K562 (cell line): ENCODE measurements at regions not wholly inside any gene's neighbourhood (a gene's known extent, or its start where the extent isn't known, plus 50 kb on each side); places are given as distances from the start of the nearest gene placed in this dataset.

Experiments used
- FIP1L1 ChIP-seq: fragments of 200-400 bp; formaldehyde crosslinking; IDR thresholded peaks from 2 replicates; pipeline ENCODE4 v1.6.1; 2018; ENCODE audit warnings: mild to moderate bottlenecking, low read depth, low read length; ENCODE audit not compliant: poor library complexity, severe bottlenecking
- FOXJ3 ChIP-seq: sonication (generic); formaldehyde crosslinking; IDR thresholded peaks from 2 replicates; pipeline ENCODE4 v1.4.0; 2020; ENCODE audit warnings: mild to moderate bottlenecking, missing genetic modification reagents
- FOXK2 ChIP-seq, 2 experiments: fragments of 450-650 bp; IDR thresholded peaks in 1 of 2; conservative IDR thresholded peaks in 1 of 2; 2 replicates each; pipeline ENCODE4 v1.6.1; 2016; ENCODE audit warnings: low read depth in 2 of 2, mild to moderate bottlenecking in 1 of 2
- FOXM1 ChIP-seq, 2 experiments: fragments of 450-650 bp in 1 of 2; sonication (generic) in 1 of 2; formaldehyde crosslinking in 1 of 2; IDR thresholded peaks; 2 replicates each; pipeline versions ENCODE4 v1.6.1 to v1.9.0; 2017 to 2022; ENCODE audit warnings: low read depth in 2 of 2, mild to moderate bottlenecking in 2 of 2, missing genetic modification reagents in 1 of 2, moderate library complexity in 1 of 2
- GTF2B ChIP-seq: IDR thresholded peaks from 2 replicates; pipeline ENCODE4 v1.6.1; 2011; ENCODE audit not compliant: insufficient read length; ENCODE audit errors: extremely low read depth
- MITF ChIP-seq: IDR thresholded peaks from 2 replicates; pipeline ENCODE4 v1.6.1; 2014; ENCODE audit warnings: antibody characterized with exemption
- OTX1 ChIP-seq: fragments of 450-650 bp; formaldehyde crosslinking; IDR thresholded peaks from 2 replicates; pipeline ENCODE4 v1.4.0; 2022; ENCODE audit warnings: mild to moderate bottlenecking
- PBX2 ChIP-seq, 2 experiments: IDR thresholded peaks in 1 of 2; conservative IDR thresholded peaks in 1 of 2; 2 replicates each; pipeline ENCODE4 v1.6.1; 2016; ENCODE audit warnings: low read depth in 2 of 2, mild to moderate bottlenecking in 1 of 2, missing compliant biosample characterization in 1 of 2, missing genetic modification characterization in 1 of 2, moderate library complexity in 1 of 2
- RBM15 ChIP-seq: fragments of 200-400 bp; formaldehyde crosslinking; IDR thresholded peaks from 2 replicates; pipeline ENCODE4 v1.6.1; 2018; ENCODE audit warnings: mild to moderate bottlenecking, low read length, moderate library complexity; ENCODE audit not compliant: insufficient read depth
- ZBTB40 ChIP-seq, 2 experiments: fragments of 450-650 bp in 1 of 2; sonication (generic) in 1 of 2; formaldehyde crosslinking in 1 of 2; IDR thresholded peaks; 2 replicates each; pipeline versions ENCODE4 v1.7.1 to v1.9.0; 2016 to 2022; ENCODE audit warnings: inconsistent platforms in 1 of 2, mild to moderate bottlenecking in 1 of 2, missing genetic modification reagents in 1 of 2
- TF ChIP-seq, protein P1 (sequence below): fragments of 450-650 bp; formaldehyde crosslinking; IDR thresholded peaks from 2 replicates; pipeline ENCODE4 v1.4.0; 2022; ENCODE audit warnings: mild to moderate bottlenecking, moderate library complexity

DNA sequence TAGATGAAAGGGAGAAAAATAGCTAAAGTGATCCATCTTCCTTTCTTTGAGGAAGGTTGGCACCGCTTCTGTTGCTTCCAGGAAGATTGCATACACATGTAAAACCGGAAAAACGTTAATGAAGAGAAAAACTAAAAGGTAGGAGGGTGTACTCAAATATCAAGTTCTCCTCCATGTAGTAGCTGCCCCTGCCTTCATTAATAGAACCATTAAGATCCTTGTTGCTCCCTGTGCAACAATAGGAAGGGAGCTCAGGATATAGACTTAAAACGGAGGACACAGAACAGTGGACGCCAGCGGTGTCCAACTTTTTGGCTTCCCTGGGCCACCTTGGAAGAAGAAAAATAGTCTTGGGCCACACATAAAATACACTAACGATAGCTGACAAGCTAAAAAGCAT, 118.9 kb downstream of the TMEM174 start (continued):
- TF ChIP-seq ZBTB40 (IDR thresholded peaks at IDR 0.05) (no peak), ZBTB40 (CRISPR knock-in tag; IDR thresholded peaks at IDR 0.05) (no peak), PBX2 (CRISPR knock-in tag; IDR thresholded peaks at IDR 0.05; ENCODE audit: low read depth) (no peak), PBX2 (tag; conservative IDR thresholded peaks at IDR 0.05; ENCODE audit: low read depth) (no peak), RBM15 (no peak), FOXJ3 (CRISPR knock-in tag) (no peak), FIP1L1 (no peak), GTF2B (no peak), FOXM1 (IDR thresholded peaks at IDR 0.05; ENCODE audit: low read depth) (no peak), FOXM1 (CRISPR knock-in tag; IDR thresholded peaks at IDR 0.05; ENCODE audit: low read depth) (no peak), OTX1 (CRISPR knock-in tag) (no peak), MITF (no peak), FOXK2 (conservative IDR thresholded peaks at IDR 0.05 in 1 of 2, IDR thresholded peaks at IDR 0.05 in 1 of 2; ENCODE audit: low read depth in 2 of 2) (no peak)
- TF ChIP-seq, protein P1, sequence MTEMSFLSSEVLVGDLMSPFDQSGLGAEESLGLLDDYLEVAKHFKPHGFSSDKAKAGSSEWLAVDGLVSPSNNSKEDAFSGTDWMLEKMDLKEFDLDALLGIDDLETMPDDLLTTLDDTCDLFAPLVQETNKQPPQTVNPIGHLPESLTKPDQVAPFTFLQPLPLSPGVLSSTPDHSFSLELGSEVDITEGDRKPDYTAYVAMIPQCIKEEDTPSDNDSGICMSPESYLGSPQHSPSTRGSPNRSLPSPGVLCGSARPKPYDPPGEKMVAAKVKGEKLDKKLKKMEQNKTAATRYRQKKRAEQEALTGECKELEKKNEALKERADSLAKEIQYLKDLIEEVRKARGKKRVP: no peak
